ENCODE measurements at regions not wholly inside any gene's neighbourhood (a gene's known extent, or its start where the extent isn't known, plus 50 kb on each side); places are given as distances from the start of the nearest gene placed in this dataset.
"Not testable (repeated sequence)": the region's sequence is repeated elsewhere in the genome, so short reads cannot be mapped to it uniquely, and the experiment has no call there.

DNA sequence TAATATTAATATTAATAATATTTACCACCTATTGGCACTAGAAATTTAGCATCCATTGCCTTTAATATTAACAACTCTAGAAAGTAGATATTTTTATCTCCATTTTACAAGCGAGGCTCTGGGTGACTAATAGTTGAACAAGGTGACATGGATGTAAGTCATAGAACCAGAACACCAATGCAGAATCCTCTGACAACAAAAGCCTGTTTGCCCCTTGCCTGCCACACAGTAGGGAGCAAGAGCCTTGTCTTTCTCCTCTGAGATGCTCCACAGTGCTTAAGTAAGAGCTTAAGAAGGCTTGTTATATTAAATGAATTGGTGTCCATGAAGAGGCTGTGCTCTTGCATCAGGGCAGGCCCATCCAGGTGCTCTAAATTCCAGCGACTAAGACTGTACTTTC is 51.2 kb upstream of the LBX1 start:
- no peaks in the 10 kb centered on the region for H3K36me3 ChIP-seq (ENCODE audit: control insufficient read depth in 2 of 2, insufficient read depth in 2 of 2, low read length in 2 of 2)
- no peak overlapping the region for H3K4me3 ChIP-seq (ENCODE audit: low read length in 2 of 2)
- no peak overlapping the region for H3K27ac ChIP-seq (ENCODE audit: low read depth in 2 of 2, low read length in 2 of 2)
- no peaks in the 10 kb centered on the region for H3K4me1 ChIP-seq (ENCODE audit: control insufficient read depth in 2 of 2, insufficient read depth in 2 of 2, low read length in 2 of 2)
- no peaks in the 10 kb centered on the region for H3K9me3 ChIP-seq (ENCODE audit: control insufficient read depth in 2 of 2, low read length in 2 of 2)
- peaks cover 30 to 38% of the 10 kb centered on the region in 2 donors for H3K27me3 ChIP-seq (ENCODE audit: control insufficient read depth in 2 of 2, insufficient read depth in 2 of 2, low read length in 2 of 2)
- no peak overlapping the region for H3K9ac ChIP-seq (ENCODE audit: low read depth in 1 of 2, low read length in 2 of 2)

DNA sequence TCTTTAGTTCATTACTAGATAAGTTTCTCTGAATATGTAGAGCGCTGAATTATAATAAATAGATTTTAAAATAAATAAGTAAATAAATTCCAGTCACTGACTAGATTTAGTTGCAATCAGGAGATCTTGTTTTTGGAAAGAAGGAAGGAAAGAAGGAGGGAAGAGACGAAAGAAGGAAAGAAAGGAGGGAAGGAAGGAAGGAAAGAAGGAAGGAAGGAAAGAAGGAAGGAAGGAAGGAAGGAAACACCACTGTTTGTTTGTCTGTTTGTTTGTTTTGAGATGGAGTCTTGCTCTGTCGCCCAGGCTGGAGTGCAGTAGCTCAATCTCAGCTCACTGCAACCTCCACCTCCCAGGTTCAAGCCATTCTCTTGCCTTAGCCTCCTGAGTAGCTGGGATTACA is 51.7 kb upstream of the LBX1 start:
- H3K36me3 ChIP-seq (ENCODE audit: control insufficient read depth in 2 of 2, insufficient read depth in 2 of 2, low read length in 2 of 2); H3K9ac ChIP-seq (ENCODE audit: low read depth in 1 of 2, low read length in 2 of 2); H3K27ac ChIP-seq (ENCODE audit: low read depth in 2 of 2, low read length in 2 of 2); H3K4me3 ChIP-seq (ENCODE audit: low read length in 2 of 2); H3K9me3 ChIP-seq (ENCODE audit: control insufficient read depth in 2 of 2, low read length in 2 of 2); H3K4me1 ChIP-seq (ENCODE audit: control insufficient read depth in 2 of 2, insufficient read depth in 2 of 2, low read length in 2 of 2): not testable (repeated sequence)
- peaks cover 31 to 40% of the 10 kb centered on the region in 2 donors for H3K27me3 ChIP-seq (ENCODE audit: control insufficient read depth in 2 of 2, insufficient read depth in 2 of 2, low read length in 2 of 2)

- H3K27me3 ChIP-seq (ENCODE audit: control insufficient read depth in 2 of 2, insufficient read depth in 2 of 2, low read length in 2 of 2) = peaks cover 44 to 50% of the 10 kb centered on the region in 2 donors
- H3K4me3 ChIP-seq (ENCODE audit: low read length in 2 of 2) = no peak overlapping the region
- H3K4me1 ChIP-seq (ENCODE audit: control insufficient read depth in 2 of 2, insufficient read depth in 2 of 2, low read length in 2 of 2) = no peaks in the 10 kb centered on the region
- no peaks in the 10 kb centered on the region for H3K9me3 ChIP-seq (ENCODE audit: control insufficient read depth in 2 of 2, low read length in 2 of 2)
- H3K27ac ChIP-seq (ENCODE audit: low read depth in 2 of 2, low read length in 2 of 2) = no peak overlapping the region
- H3K9ac ChIP-seq (ENCODE audit: low read depth in 1 of 2, low read length in 2 of 2) = no peak overlapping the region
- no peaks in the 10 kb centered on the region for H3K36me3 ChIP-seq (ENCODE audit: control insufficient read depth in 2 of 2, insufficient read depth in 2 of 2, low read length in 2 of 2)
Measured at GRCh38 chr10:101282947-101283346, 53.7 kb upstream of the LBX1 start.

DNA sequence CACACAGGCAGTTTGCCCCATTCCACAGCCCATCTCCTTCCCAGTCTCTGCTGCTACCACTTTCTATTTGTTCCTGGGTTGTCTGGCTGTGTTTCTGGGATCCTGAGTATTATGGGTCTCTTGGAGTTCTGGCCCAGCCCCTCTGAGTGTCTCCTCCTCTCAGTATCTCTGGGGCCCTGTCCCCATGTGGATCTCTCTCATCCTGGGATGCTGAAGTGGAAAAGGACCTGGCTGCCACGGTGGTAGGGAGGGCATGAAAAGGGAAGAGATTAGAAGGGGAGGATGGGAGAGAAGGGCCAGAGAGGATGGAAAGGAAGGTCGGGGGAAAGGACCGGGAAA is 54.5 kb upstream of the LBX1 start:
- Histone ChIP-seq H3K4me3 (ENCODE audit: low read length in 2 of 2) (no peak overlapping the region), H3K36me3 (ENCODE audit: control insufficient read depth in 2 of 2, insufficient read depth in 2 of 2, low read length in 2 of 2) (no peaks in the 10 kb centered on the region), H3K9ac (ENCODE audit: low read depth in 1 of 2, low read length in 2 of 2) (no peak overlapping the region), H3K4me1 (ENCODE audit: control insufficient read depth in 2 of 2, insufficient read depth in 2 of 2, low read length in 2 of 2) (no peaks in the 10 kb centered on the region), H3K27me3 (ENCODE audit: control insufficient read depth in 2 of 2, insufficient read depth in 2 of 2, low read length in 2 of 2) (peaks cover 52 to 58% of the 10 kb centered on the region in 2 donors), H3K27ac (ENCODE audit: low read depth in 2 of 2, low read length in 2 of 2) (no peak overlapping the region), H3K9me3 (ENCODE audit: control insufficient read depth in 2 of 2, low read length in 2 of 2) (no peaks in the 10 kb centered on the region)

DNA sequence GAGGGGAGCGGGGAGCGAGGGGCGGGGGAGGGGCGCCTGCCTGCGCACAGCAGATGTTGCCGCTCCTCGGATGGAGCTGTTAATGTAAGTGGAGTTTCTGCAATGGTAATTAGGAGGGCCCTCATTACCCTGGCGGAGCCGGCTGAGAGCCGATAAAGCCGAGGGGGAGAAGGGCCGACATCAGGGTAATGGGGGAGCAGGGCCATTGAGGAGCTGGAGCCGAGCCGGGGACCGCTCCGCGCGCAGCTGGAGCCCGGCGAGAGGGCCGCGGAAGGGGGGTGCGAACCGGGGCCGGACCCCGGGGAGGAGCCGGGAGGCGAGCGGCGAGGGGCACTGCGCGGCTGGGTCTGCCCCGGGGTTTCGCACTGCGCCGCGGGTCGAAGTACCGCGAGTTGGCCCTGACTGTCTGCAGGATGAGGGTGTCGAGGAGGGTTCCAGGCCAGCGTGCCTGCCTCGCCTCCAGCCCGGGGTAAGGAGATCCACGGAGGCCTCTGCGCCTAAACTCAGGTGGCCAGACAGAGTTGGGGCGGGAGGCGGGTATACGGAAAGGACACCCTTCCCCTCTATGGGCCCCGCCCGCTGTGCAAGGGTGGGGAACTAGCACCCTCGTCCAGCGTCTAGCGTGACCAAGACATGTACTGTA is 55.0 kb upstream of the LBX1 start:
- Histone ChIP-seq H3K4me3 (ENCODE audit: low read length in 2 of 2) (no peak overlapping the region), H3K4me1 (ENCODE audit: control insufficient read depth in 2 of 2, insufficient read depth in 2 of 2, low read length in 2 of 2) (no peaks in the 10 kb centered on the region)

GRCh38 chr10:101284744-101285463 is 55.6 kb upstream of the LBX1 start:
- Histone ChIP-seq H3K9ac (ENCODE audit: low read depth in 1 of 2, low read length in 2 of 2) (no peak overlapping the region), H3K27me3 (ENCODE audit: control insufficient read depth in 2 of 2, insufficient read depth in 2 of 2, low read length in 2 of 2) (peaks cover 58 to 62% of the 10 kb centered on the region in 2 donors), H3K4me1 (ENCODE audit: control insufficient read depth in 2 of 2, insufficient read depth in 2 of 2, low read length in 2 of 2) (no peaks in the 10 kb centered on the region), H3K9me3 (ENCODE audit: control insufficient read depth in 2 of 2, low read length in 2 of 2) (no peaks in the 10 kb centered on the region), H3K4me3 (ENCODE audit: low read length in 2 of 2) (no peak overlapping the region), H3K36me3 (ENCODE audit: control insufficient read depth in 2 of 2, insufficient read depth in 2 of 2, low read length in 2 of 2) (no peaks in the 10 kb centered on the region), H3K27ac (ENCODE audit: low read depth in 2 of 2, low read length in 2 of 2) (no peak overlapping the region)

More for the DNA sequence above, 55.0 kb upstream of the LBX1 start:
- Histone ChIP-seq H3K27ac (ENCODE audit: low read depth in 2 of 2, low read length in 2 of 2) (no peak overlapping the region), H3K27me3 (ENCODE audit: control insufficient read depth in 2 of 2, insufficient read depth in 2 of 2, low read length in 2 of 2) (peaks cover 57 to 58% of the 10 kb centered on the region in 2 donors), H3K9ac (ENCODE audit: low read depth in 1 of 2, low read length in 2 of 2) (no peak overlapping the region), H3K36me3 (ENCODE audit: control insufficient read depth in 2 of 2, insufficient read depth in 2 of 2, low read length in 2 of 2) (no peaks in the 10 kb centered on the region), H3K9me3 (ENCODE audit: control insufficient read depth in 2 of 2, low read length in 2 of 2) (no peaks in the 10 kb centered on the region)

GRCh38 chr10:101285519-101286070 is 56.3 kb upstream of the LBX1 start:
- H3K9me3 ChIP-seq (ENCODE audit: control insufficient read depth in 2 of 2, low read length in 2 of 2) = no peaks in the 10 kb centered on the region
- no peak overlapping the region for H3K27ac ChIP-seq (ENCODE audit: low read depth in 2 of 2, low read length in 2 of 2)
- H3K36me3 ChIP-seq (ENCODE audit: control insufficient read depth in 2 of 2, insufficient read depth in 2 of 2, low read length in 2 of 2) = no peaks in the 10 kb centered on the region
- no peak overlapping the region for H3K9ac ChIP-seq (ENCODE audit: low read depth in 1 of 2, low read length in 2 of 2)
- H3K4me1 ChIP-seq (ENCODE audit: control insufficient read depth in 2 of 2, insufficient read depth in 2 of 2, low read length in 2 of 2) = no peaks in the 10 kb centered on the region
- H3K27me3 ChIP-seq (ENCODE audit: control insufficient read depth in 2 of 2, insufficient read depth in 2 of 2, low read length in 2 of 2) = peaks cover 61 to 69% of the 10 kb centered on the region in 2 donors
- H3K4me3 ChIP-seq (ENCODE audit: low read length in 2 of 2) = no peak overlapping the region

GRCh38 chr10:101286248-101287046 is 57.2 kb upstream of the LBX1 start:
- Histone ChIP-seq H3K27me3 (ENCODE audit: control insufficient read depth in 2 of 2, insufficient read depth in 2 of 2, low read length in 2 of 2) (peaks cover 69 to 77% of the 10 kb centered on the region in 2 donors), H3K36me3 (ENCODE audit: control insufficient read depth in 2 of 2, insufficient read depth in 2 of 2, low read length in 2 of 2) (no peaks in the 10 kb centered on the region), H3K4me3 (ENCODE audit: low read length in 2 of 2) (no peak overlapping the region), H3K9ac (ENCODE audit: low read depth in 1 of 2, low read length in 2 of 2) (no peak overlapping the region), H3K9me3 (ENCODE audit: control insufficient read depth in 2 of 2, low read length in 2 of 2) (no peaks in the 10 kb centered on the region), H3K27ac (ENCODE audit: low read depth in 2 of 2, low read length in 2 of 2) (no peak overlapping the region), H3K4me1 (ENCODE audit: control insufficient read depth in 2 of 2, insufficient read depth in 2 of 2, low read length in 2 of 2) (peaks cover 0 to 4% of the 10 kb centered on the region in 2 donors)

GRCh38 chr10:101287183-101287996 is 58.1 kb upstream of the LBX1 start:
- H3K27ac ChIP-seq (ENCODE audit: low read depth in 2 of 2, low read length in 2 of 2) = no peak overlapping the region
- H3K9me3 ChIP-seq (ENCODE audit: control insufficient read depth in 2 of 2, low read length in 2 of 2) = no peaks in the 10 kb centered on the region
- peaks cover 68 to 71% of the 10 kb centered on the region in 2 donors for H3K27me3 ChIP-seq (ENCODE audit: control insufficient read depth in 2 of 2, insufficient read depth in 2 of 2, low read length in 2 of 2)
- no peaks in the 10 kb centered on the region for H3K36me3 ChIP-seq (ENCODE audit: control insufficient read depth in 2 of 2, insufficient read depth in 2 of 2, low read length in 2 of 2)
- H3K4me1 ChIP-seq (ENCODE audit: control insufficient read depth in 2 of 2, insufficient read depth in 2 of 2, low read length in 2 of 2) = peaks cover 0 to 6% of the 10 kb centered on the region in 2 donors
- H3K4me3 ChIP-seq (ENCODE audit: low read length in 2 of 2) = no peak overlapping the region
- no peak overlapping the region for H3K9ac ChIP-seq (ENCODE audit: low read depth in 1 of 2, low read length in 2 of 2)

All from mucosa of rectum (tissue), 2 donors.